ENCODE measurements at regions not wholly inside any gene's neighbourhood (a gene's known extent, or its start where the extent isn't known, plus 50 kb on each side); places are given as distances from the start of the nearest gene placed in this dataset.

GRCh38 chr10:63896992-63897391 is 375.8 kb downstream of the REEP3 start:
- no peak overlapping the region for H3K4me3 Mint-ChIP-seq

DNA sequence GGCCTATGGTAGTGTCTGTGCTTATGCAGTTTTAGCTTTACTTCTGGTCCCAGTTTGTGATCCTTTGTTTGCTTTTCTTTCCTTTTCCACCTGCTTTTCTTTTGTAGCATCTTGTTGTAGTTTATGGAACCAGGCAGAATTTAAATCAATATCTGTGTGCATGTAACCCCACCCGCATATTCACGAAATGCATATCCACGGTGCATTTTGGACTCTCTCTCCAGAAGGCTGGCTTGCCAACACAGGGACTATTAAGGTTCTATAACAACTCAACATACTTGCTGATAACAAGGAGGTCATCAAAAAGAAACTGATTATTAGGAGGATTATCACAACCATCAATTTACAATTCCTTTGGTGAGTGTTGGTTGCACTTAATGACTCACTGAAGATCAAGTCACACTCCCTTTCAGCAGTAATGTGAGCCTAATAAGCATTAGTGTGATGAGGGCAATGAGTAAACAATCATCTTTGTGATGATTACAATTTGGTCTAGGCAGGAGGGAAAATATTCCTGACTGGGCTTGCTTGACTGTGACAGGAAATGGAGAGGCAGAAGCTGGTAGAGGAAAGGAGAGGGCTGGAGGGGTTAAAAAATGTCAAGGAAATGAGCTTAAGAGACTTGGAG is 378.6 kb downstream of the REEP3 start:
- Mint-ChIP-seq H3K4me1 (peaks cover 15% of the 10 kb centered on the region), H3K27me3 (ENCODE audit: insufficient read depth, low read depth) (peaks cover 5% of the 10 kb centered on the region), H3K9me3 (no peaks in the 10 kb centered on the region), H3K27ac (peak overlapping the region; percentile 16), H3K36me3 (no peaks in the 10 kb centered on the region), H3K4me3 (no peak overlapping the region)
- H3K4me1 ChIP-seq: peaks cover 3% of the 10 kb centered on the region
- no peak overlapping the region for H3K27ac ChIP-seq
- H3K4me3 ChIP-seq: no peak overlapping the region
- H3K4me2 ChIP-seq: no peak overlapping the region
- H3K79me2 ChIP-seq (ENCODE audit: low read depth): no peaks in the 10 kb centered on the region
- DNase-seq (ENCODE audit: low spot score): no peak
- TF ChIP-seq CTCF (IDR thresholded peaks at IDR 0.05) (no peak), EZH2phosphoT487 (IDR thresholded peaks at IDR 0.05) (no peak), EZH2 (IDR thresholded peaks at IDR 0.05) (no peak)
- no peaks in the 10 kb centered on the region for H3K27me3 ChIP-seq
- no peaks in the 10 kb centered on the region for H3K36me3 ChIP-seq
- H3F3A ChIP-seq (ENCODE audit: low read depth): no peaks in the 10 kb centered on the region
- H3K9me3 ChIP-seq (ENCODE audit: low read depth): no peaks in the 10 kb centered on the region
- H2AFZ ChIP-seq (replicated peaks): no peak overlapping the region
- H4K20me1 ChIP-seq (ENCODE audit: low read depth): no peaks in the 10 kb centered on the region
- no peak overlapping the region for H3K9ac ChIP-seq

More at GRCh38 chr10:63896992-63897391, 375.8 kb downstream of the REEP3 start:
- Histone ChIP-seq H3K9me3 (ENCODE audit: low read depth) (no peaks in the 10 kb centered on the region), H3K4me3 (no peak overlapping the region), H3K79me2 (ENCODE audit: low read depth) (no peaks in the 10 kb centered on the region), H3K9ac (no peak overlapping the region), H3K27ac (no peak overlapping the region), H3K4me1 (peaks cover 3% of the 10 kb centered on the region), H2AFZ (replicated peaks) (no peak overlapping the region), H3K27me3 (no peaks in the 10 kb centered on the region), H3K4me2 (no peak overlapping the region), H3K36me3 (no peaks in the 10 kb centered on the region), H4K20me1 (ENCODE audit: low read depth) (no peaks in the 10 kb centered on the region), H3F3A (ENCODE audit: low read depth) (no peaks in the 10 kb centered on the region)
- no peaks in the 10 kb centered on the region for H3K9me3 Mint-ChIP-seq
- H3K27me3 Mint-ChIP-seq (ENCODE audit: insufficient read depth, low read depth): peaks cover 5% of the 10 kb centered on the region
- DNase-seq (ENCODE audit: low spot score): no peak
- no peak for TF ChIP-seq EZH2 (IDR thresholded peaks at IDR 0.05)
- TF ChIP-seq CTCF (IDR thresholded peaks at IDR 0.05): no peak
- TF ChIP-seq EZH2phosphoT487 (IDR thresholded peaks at IDR 0.05): no peak
- H3K4me1 Mint-ChIP-seq: peaks cover 15% of the 10 kb centered on the region
- H3K27ac Mint-ChIP-seq: no peak overlapping the region
- H3K36me3 Mint-ChIP-seq: no peaks in the 10 kb centered on the region

- Mint-ChIP-seq H3K4me3 (no peak overlapping the region), H3K4me1 (peaks cover 10% of the 10 kb centered on the region), H3K27me3 (ENCODE audit: insufficient read depth, low read depth) (peaks cover 7% of the 10 kb centered on the region), H3K27ac (no peak overlapping the region), H3K9me3 (peaks cover 5% of the 10 kb centered on the region), H3K36me3 (peaks cover 1% of the 10 kb centered on the region)
- Histone ChIP-seq H4K20me1 (ENCODE audit: low read depth) (no peaks in the 10 kb centered on the region), H3K4me2 (no peak overlapping the region), H2AFZ (replicated peaks) (no peak overlapping the region), H3K4me3 (no peak overlapping the region), H3K27ac (no peak overlapping the region), H3K9ac (no peak overlapping the region), H3K9me3 (ENCODE audit: low read depth) (no peaks in the 10 kb centered on the region), H3K79me2 (ENCODE audit: low read depth) (no peaks in the 10 kb centered on the region), H3F3A (ENCODE audit: low read depth) (no peaks in the 10 kb centered on the region), H3K4me1 (peaks cover 3% of the 10 kb centered on the region), H3K27me3 (no peaks in the 10 kb centered on the region), H3K36me3 (no peaks in the 10 kb centered on the region)
- no peak for DNase-seq (ENCODE audit: low spot score)
- TF ChIP-seq EZH2 (IDR thresholded peaks at IDR 0.05) (no peak), CTCF (IDR thresholded peaks at IDR 0.05) (peak; percentile 50)
These were observed 380.0 kb downstream of the REEP3 start for GRCh38 chr10:63901228-63901627.

Data from neural progenitor cell (in vitro differentiated cells).